ENCODE measurements at regions not wholly inside any gene's neighbourhood (a gene's known extent, or its start where the extent isn't known, plus 50 kb on each side); places are given as distances from the start of the nearest gene placed in this dataset.
"Not testable (repeated sequence)": the region's sequence is repeated elsewhere in the genome, so short reads cannot be mapped to it uniquely, and the experiment has no call there.

DNA sequence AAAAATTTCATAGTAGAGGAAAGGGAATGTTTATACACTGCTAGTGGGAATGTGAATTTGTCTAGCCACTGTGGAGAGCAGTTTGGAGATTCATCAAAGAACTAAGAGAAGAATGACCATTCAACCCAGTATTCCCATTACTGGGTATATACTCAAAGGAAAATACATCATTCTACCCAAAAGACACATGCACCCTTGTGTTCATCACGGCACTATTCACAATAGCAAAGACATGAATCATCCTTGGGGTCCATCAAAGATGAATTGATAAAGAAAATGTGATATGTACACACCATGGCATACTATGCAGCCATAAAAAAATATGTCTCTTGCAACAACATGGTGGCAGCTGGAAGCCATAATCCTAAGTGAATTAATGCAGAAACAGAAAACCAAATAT is 825.7 kb downstream of the TNS3 start:
- Histone ChIP-seq H3K4me3 (no peak overlapping the region), H3K4me1 (peaks cover 0 to 10% (median 4%) of the 10 kb centered on the region in 4 donors), H3K36me3 (no peaks in the 10 kb centered on the region), H3K27me3 (no peaks in the 10 kb centered on the region), H3K27ac (no peak overlapping the region), H3K9me3 (no peaks in the 10 kb centered on the region)
- 57 to 58% methylated on average over 1 of the region's 1 CpG for WGBS, 2 donors
- DNase-seq (ENCODE audit: low spot score in 2 of 2) = no peak
- no peak for TF ChIP-seq POLR2A (IDR thresholded peaks at IDR 0.05)
- TF ChIP-seq EP300 (IDR thresholded peaks at IDR 0.05) = no peak
- TF ChIP-seq, protein P1, sequence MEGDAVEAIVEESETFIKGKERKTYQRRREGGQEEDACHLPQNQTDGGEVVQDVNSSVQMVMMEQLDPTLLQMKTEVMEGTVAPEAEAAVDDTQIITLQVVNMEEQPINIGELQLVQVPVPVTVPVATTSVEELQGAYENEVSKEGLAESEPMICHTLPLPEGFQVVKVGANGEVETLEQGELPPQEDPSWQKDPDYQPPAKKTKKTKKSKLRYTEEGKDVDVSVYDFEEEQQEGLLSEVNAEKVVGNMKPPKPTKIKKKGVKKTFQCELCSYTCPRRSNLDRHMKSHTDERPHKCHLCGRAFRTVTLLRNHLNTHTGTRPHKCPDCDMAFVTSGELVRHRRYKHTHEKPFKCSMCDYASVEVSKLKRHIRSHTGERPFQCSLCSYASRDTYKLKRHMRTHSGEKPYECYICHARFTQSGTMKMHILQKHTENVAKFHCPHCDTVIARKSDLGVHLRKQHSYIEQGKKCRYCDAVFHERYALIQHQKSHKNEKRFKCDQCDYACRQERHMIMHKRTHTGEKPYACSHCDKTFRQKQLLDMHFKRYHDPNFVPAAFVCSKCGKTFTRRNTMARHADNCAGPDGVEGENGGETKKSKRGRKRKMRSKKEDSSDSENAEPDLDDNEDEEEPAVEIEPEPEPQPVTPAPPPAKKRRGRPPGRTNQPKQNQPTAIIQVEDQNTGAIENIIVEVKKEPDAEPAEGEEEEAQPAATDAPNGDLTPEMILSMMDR (IDR thresholded peaks at IDR 0.05) = no peak

DNA sequence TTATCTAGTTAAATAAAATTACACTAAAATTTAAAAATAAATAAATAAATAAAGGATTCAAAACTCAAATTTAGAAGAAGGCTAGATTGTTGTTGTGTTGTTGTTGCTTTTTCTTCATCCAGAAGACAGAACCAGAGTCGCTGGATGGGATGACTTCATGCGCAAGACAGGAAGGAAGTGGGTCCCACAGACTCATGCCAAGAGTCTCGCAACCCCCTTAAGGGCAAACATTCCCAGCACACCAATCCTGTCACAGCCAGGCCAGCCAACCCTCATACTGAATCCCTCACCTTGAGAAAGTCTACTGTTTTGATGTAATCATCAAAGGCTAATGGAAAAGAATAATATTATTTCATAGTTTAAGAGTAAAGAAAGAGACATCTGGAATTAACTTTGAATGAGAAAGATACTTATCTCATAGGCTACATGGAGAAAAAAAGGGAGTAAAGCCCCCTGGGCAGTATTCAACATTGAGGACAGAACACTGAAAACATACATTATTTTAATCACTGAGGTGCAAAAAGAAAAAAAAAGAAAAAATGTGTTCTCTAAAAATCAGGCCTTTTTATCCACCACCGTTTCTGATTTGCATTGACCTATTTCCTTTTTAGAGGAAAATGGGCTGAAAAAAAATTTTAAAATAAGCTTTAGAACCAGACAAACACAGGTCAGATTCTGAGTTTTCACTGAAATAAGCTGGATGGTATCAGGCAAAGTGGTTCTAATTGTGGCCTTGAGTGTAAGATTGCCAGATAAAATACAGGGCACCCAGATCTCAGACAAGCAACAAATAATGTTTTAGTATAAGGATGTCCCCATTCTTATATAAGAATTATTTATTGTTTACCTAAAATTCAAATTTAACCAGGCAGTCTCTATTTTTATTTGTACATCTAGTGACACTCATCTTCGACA is 826.5 kb downstream of the TNS3 start:
- peaks cover 0 to 10% (median 4%) of the 10 kb centered on the region in 4 donors for H3K4me1 ChIP-seq
- no peaks in the 10 kb centered on the region for H3K27me3 ChIP-seq
- H3K9me3 ChIP-seq = no peaks in the 10 kb centered on the region
- H3K4me3 ChIP-seq = no peak overlapping the region
- 80 to 83% methylated on average over 5 of the region's 5 CpGs for WGBS, 2 donors
- no peak overlapping the region for H3K27ac ChIP-seq
- TF ChIP-seq POLR2A (IDR thresholded peaks at IDR 0.05) = no peak
- TF ChIP-seq, protein P1 (IDR thresholded peaks at IDR 0.05) = no peak
- TF ChIP-seq EP300 (IDR thresholded peaks at IDR 0.05) = no peak
- no peaks in the 10 kb centered on the region for H3K36me3 ChIP-seq
- DNase-seq (ENCODE audit: low spot score in 2 of 2) = no peak

DNA sequence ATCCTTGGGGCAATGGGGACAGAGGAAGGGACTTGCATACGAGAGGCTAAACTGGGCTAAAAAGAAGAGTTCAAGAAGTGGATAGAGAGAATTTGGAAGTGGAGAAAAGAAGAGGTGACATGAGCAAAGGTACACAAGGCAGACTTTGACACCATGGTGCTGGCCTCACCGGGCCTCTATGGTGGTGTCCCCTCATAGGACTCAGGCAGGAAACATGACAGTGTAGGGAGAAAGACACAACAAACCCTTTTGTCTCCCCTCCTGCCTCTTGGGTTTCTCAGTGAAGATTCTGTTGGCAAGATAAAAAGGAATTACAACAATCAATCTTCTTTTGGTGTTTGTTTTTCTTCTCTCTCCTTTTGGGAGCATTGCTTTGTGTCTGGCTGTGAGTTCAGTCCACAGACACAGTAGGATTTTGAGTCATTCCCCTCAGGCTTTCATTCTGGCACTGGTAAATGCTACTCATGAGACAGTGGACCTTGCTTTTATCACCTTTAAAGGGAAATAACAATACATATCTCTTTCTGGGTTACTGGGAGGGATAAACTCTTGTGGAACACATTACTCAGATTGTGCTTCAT is 827.7 kb downstream of the TNS3 start:
- no peak overlapping the region for H3K4me3 ChIP-seq
- no peaks in the 10 kb centered on the region for H3K27me3 ChIP-seq
- TF ChIP-seq POLR2A (IDR thresholded peaks at IDR 0.05) (no peak), EP300 (IDR thresholded peaks at IDR 0.05) (no peak)
- TF ChIP-seq, protein P1 (IDR thresholded peaks at IDR 0.05) = no peak
- H3K36me3 ChIP-seq = no peaks in the 10 kb centered on the region
- H3K9me3 ChIP-seq = no peaks in the 10 kb centered on the region
- no peak overlapping the region for H3K27ac ChIP-seq
- 77 to 81% methylated on average over 2 of the region's 2 CpGs for WGBS, 2 donors
- peaks cover 0 to 10% (median 4%) of the 10 kb centered on the region in 4 donors for H3K4me1 ChIP-seq
- DNase-seq (ENCODE audit: low spot score in 2 of 2) = no peak

DNA sequence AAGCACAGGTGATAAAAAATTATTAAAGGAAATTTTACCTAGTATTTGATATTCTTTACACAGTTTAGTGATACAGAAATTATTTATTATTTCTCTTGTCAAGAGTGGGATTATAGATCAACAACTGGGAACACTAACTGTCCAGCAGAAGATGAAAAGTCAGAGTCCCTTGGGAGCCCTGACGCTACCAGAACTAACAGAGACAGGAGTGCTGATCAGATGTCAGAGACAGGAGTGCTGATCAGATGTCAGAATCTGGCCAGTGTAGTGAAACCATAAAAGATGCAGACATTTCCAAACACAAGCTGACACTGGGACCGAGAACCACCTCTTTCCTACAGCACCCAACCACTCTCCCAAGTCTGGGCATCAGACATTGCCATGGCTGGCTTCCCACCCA is 828.2 kb downstream of the TNS3 start:
- TF ChIP-seq EP300 (IDR thresholded peaks at IDR 0.05) (no peak), POLR2A (IDR thresholded peaks at IDR 0.05) (no peak)
- TF ChIP-seq, protein P1 (IDR thresholded peaks at IDR 0.05) = no peak
- 84 to 86% methylated on average over 2 of the region's 2 CpGs for WGBS, 2 donors
- H3K4me3 ChIP-seq = no peak overlapping the region
- H3K4me1 ChIP-seq = peaks cover 0 to 10% (median 4%) of the 10 kb centered on the region in 4 donors
- no peaks in the 10 kb centered on the region for H3K27me3 ChIP-seq
- H3K27ac ChIP-seq = no peak overlapping the region
- no peaks in the 10 kb centered on the region for H3K9me3 ChIP-seq
- no peak for DNase-seq (ENCODE audit: low spot score in 2 of 2)
- H3K36me3 ChIP-seq = no peaks in the 10 kb centered on the region

DNA sequence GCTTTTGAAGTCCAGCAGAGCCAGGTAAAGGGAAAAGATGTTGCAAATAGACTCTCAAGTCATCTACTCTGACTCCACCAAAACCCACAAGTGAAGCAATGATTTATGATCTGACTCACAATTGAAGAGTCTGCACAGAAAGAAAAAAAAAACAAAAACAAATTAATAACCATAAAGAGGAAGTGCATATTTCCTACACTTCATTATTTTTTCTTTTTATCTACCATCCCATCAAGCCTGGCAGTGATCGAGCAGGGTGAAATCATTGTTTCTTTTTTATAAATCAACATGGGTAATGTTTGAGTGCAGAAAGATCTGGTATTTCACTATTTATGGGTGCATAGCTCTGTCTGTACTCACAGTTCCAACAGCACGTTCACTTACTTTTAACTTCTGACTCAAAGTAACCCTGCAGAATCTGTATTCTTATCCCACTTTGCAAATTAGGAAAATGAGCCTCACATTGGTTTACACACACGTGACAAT is 829.0 kb downstream of the TNS3 start:
- 23 to 33% methylated on average over 3 of the region's 3 CpGs for WGBS, 2 donors

DNA sequence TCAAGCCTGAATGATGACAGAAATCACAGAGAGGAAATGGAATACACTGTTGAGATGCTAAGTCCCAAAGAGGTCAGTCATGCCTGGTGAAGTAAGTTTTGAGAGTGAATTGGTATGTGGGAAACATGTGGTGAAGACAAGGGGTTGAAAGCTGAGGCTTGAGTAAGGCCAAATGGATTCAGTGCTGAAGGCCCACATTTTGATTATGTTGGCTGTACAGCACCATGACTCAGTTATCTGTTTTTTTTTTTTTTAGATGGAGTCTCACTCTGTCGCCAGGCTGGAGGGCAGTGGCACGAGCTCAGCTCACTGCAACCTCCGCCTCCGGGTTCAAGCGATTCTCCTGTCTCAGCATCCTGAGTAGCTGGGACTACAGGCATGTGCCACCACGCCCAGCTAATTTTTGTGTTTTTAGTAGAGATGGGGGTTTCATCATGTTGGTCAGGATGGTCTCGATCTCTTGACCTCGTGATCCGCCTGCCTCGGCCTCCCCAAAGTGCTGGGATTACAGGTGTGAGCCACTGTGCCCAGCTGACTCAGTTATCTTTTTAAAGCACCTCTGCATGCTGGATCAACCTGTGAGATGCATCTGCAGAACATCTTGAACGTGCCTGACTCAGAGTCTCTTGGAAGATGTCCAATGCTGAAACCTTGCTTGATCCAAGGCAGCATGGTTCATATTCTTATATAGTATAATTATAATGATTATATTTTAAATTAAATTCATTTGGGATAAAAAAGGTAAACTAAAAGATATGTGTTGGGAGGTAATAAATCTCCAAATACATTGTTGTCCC is 829.8 kb downstream of the TNS3 start:
- not testable (repeated sequence) for DNase-seq (ENCODE audit: low spot score in 2 of 2); H3K27ac ChIP-seq; H3K9me3 ChIP-seq; H3K4me3 ChIP-seq; H3K27me3 ChIP-seq; H3K36me3 ChIP-seq
- 83 to 86% methylated on average over 11 of the region's 11 CpGs for WGBS, 2 donors
- H3K4me1 ChIP-seq = peaks cover 0 to 12% (median 5%) of the 10 kb centered on the region in 4 donors

More for the DNA sequence above, 829.0 kb downstream of the TNS3 start:
- H3K27ac ChIP-seq = no peak overlapping the region
- no peaks in the 10 kb centered on the region for H3K9me3 ChIP-seq
- no peak for DNase-seq (ENCODE audit: low spot score in 2 of 2)
- H3K36me3 ChIP-seq = no peaks in the 10 kb centered on the region
- TF ChIP-seq, protein P1 (IDR thresholded peaks at IDR 0.05) = no peak
- TF ChIP-seq EP300 (IDR thresholded peaks at IDR 0.05) = no peak
- no peaks in the 10 kb centered on the region for H3K27me3 ChIP-seq
- H3K4me1 ChIP-seq = peaks cover 0 to 12% (median 5%) of the 10 kb centered on the region in 4 donors
- H3K4me3 ChIP-seq = no peak overlapping the region
